Activated naive CD8-positive, alpha-beta T cell treated with anti-CD3 and anti-CD28 coated beads, Interleukin-2, amount 50 U/mL, for 24 hours (primary cell): ENCODE measurements at regions not wholly inside any gene's neighbourhood (a gene's known extent, or its start where the extent isn't known, plus 50 kb on each side); places are given as distances from the start of the nearest gene placed in this dataset.

Experiments
- ATAC-seq: fragments of 150-1000 bp; cut with Tn5 transposase; one replicate; pipeline ENCODE4 v1.10.0; 2021
- DNase-seq: peaks from one replicate; pipeline ENCODE4 v3.0.0; 2021
- H3K27ac Mint-ChIP-seq: one replicate; pipeline ENCODE4 v1.8.0; 2021; ENCODE audit warnings: mild to moderate bottlenecking, mixed read lengths
- H3K27me3 Mint-ChIP-seq: one replicate; pipeline ENCODE4 v1.8.0; 2021; ENCODE audit warnings: mixed read lengths
- H3K36me3 Mint-ChIP-seq: one replicate; pipeline ENCODE4 v1.8.0; 2021; ENCODE audit warnings: low read depth, mixed read lengths
- H3K4me1 Mint-ChIP-seq: one replicate; pipeline ENCODE4 v1.8.0; 2021; ENCODE audit warnings: mixed read lengths
- H3K4me3 Mint-ChIP-seq: one replicate; pipeline ENCODE4 v1.8.0; 2021; ENCODE audit warnings: mild to moderate bottlenecking, moderate library complexity, mixed read lengths
- H3K9me3 Mint-ChIP-seq: one replicate; pipeline ENCODE4 v1.8.0; 2021; ENCODE audit warnings: mixed read lengths

DNA sequence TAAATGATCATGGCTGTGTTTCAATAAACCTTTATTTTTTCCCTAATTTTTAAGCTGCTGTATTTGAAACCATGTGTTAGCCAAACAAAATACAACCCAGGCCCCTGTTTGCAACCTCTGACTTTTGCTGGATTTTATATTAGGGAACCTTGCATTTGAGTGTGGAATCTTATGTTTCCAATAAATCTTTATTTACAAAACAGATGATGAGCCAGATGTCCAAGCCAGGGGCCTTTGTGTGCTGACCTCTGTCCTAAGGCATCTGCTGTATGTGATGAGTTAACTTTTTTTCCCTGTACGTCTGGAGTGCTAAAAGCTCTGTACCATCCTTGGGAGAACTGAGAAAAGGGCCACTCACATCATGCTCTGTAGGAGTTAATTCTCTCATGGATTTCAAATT, 162.9 kb downstream of the TRIB2 start:
- ATAC-seq (no peak), DNase-seq (no peak)
- no peaks in the 10 kb centered on the region for H3K36me3 Mint-ChIP-seq
- H3K9me3 Mint-ChIP-seq = no peaks in the 10 kb centered on the region
- H3K27ac Mint-ChIP-seq = no peak overlapping the region
- H3K4me1 Mint-ChIP-seq = no peaks in the 10 kb centered on the region
- H3K4me3 Mint-ChIP-seq = no peak overlapping the region
- H3K27me3 Mint-ChIP-seq = peaks cover under 1% of the 10 kb centered on the region

DNA sequence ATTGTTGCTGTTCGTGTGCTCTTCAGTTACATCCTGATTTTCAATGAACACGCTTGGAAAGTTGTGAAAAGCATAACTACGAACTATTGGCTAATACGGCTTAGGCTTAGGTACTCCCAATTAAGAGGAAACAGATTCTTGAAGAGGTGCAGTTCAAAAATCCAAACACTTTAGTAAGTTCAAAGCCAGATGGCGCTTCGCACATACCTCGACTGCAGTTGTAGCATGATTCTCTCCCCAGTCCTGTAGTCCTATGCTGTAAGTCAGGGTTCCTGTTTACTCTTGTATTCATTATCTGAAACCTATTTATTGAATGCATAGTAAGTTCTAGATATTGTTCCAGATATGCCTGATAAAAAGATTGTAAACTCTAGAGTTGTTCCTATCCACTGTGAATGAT, 165.2 kb downstream of the TRIB2 start:
- ATAC-seq (no peak), DNase-seq (no peak)
- no peaks in the 10 kb centered on the region for H3K36me3 Mint-ChIP-seq
- H3K9me3 Mint-ChIP-seq = no peaks in the 10 kb centered on the region
- no peaks in the 10 kb centered on the region for H3K27me3 Mint-ChIP-seq
- H3K4me3 Mint-ChIP-seq = no peak overlapping the region
- H3K27ac Mint-ChIP-seq = no peak overlapping the region
- H3K4me1 Mint-ChIP-seq = no peaks in the 10 kb centered on the region

DNA sequence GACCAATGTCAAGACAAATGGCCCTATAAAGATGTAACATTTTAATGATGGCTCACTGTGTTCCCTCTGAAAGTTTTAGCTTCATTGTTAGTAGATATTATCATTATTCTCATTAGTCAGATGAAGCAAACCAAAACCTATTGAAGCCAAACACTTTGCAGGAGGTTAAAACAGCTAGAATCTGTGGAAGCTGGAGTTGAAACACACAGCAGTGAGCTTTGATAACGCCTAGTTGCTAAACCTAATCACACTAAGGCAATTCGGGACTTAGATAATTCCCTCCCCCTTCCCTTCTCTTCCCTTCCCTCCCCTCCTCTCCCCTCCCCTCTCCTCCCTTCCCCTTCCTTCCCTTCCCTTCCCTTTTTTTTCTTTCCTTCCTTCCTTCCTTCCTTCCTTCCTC, 165.7 kb downstream of the TRIB2 start:
- no peak overlapping the region for H3K4me3 Mint-ChIP-seq
- no peak for ATAC-seq
- no peaks in the 10 kb centered on the region for H3K27me3 Mint-ChIP-seq
- H3K4me1 Mint-ChIP-seq = no peaks in the 10 kb centered on the region
- DNase-seq = no peak
- H3K36me3 Mint-ChIP-seq = no peaks in the 10 kb centered on the region
- H3K27ac Mint-ChIP-seq = no peak overlapping the region
- H3K9me3 Mint-ChIP-seq = no peaks in the 10 kb centered on the region

DNA sequence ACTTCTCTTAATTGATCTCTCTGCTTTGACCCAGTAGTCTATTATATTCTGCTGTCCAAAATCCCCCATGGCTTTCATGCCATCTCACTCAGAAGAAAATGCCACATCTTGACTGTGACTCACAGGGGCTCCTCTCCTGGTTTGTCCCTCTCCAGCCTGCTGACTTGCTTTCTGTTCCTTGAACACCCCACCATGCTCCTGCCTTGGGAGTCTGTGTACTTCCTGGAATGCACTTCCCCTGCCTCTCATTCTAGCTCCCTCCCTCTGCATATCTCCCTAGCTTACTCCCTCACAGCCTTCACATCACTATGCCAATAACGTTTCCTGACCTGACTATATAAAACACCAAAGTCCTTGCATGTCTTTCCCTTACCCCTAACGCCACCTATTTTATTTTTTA, 167.2 kb downstream of the TRIB2 start:
- DNase-seq = no peak
- Mint-ChIP-seq H3K27ac (no peak overlapping the region), H3K36me3 (no peaks in the 10 kb centered on the region), H3K4me1 (no peaks in the 10 kb centered on the region), H3K27me3 (no peaks in the 10 kb centered on the region), H3K4me3 (no peak overlapping the region), H3K9me3 (no peaks in the 10 kb centered on the region)
- no peak for ATAC-seq

DNA sequence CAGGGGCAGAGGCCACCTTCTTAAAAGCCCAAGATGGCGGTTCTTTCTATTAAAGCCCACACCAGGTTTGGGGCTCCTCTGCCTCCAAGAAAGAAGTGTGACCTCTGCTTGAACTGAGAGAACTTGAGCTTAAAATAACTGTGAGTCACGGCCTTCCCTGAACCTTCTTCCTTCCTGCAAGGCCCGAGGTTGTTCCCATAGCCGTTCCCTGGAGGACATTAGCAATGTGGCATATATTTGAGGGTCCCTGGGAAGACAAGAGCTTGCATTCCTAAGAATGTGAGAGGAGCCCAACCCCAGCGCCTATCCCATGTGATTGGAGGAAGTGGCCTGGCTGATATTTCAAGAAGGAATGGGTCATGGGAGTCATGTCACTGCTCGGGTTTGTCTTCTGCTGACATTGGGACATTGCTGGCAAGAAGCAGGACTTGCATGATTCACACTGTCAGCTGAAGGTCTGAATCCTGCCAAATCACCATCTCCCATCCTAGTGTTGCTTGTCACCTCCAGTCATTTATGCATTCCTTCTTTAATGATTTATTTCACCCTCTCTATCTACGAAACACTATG, 168.1 kb downstream of the TRIB2 start:
- ATAC-seq (no peak), DNase-seq (no peak)
- Mint-ChIP-seq H3K36me3 (no peaks in the 10 kb centered on the region), H3K9me3 (no peaks in the 10 kb centered on the region), H3K4me3 (no peak overlapping the region), H3K27ac (no peak overlapping the region), H3K27me3 (no peaks in the 10 kb centered on the region), H3K4me1 (no peaks in the 10 kb centered on the region)

DNA sequence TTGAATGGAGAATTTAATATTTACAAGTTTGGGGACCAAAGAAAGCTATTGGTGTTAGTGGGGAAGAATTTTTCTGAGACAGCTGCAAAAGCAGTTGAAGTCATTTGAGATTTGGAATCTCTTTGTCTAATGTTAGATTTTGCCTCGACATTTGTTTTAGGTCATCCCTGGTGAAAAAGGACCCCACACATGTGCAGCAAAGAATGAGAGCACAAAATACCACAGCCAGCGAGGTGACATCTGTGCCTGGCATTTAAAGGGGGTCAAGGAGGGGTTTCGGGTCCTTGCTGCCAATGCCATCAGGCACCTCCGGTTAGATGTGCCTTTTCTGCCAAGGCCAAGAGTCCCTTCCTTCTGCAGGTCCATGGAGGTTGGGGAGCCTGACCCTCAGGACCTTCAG, 173.3 kb downstream of the TRIB2 start:
- ATAC-seq (no peak), DNase-seq (no peak)
- Mint-ChIP-seq H3K4me3 (no peak overlapping the region), H3K9me3 (peaks cover 15% of the 10 kb centered on the region), H3K27ac (no peak overlapping the region), H3K27me3 (no peaks in the 10 kb centered on the region), H3K36me3 (peaks cover 8% of the 10 kb centered on the region), H3K4me1 (no peaks in the 10 kb centered on the region)

DNA sequence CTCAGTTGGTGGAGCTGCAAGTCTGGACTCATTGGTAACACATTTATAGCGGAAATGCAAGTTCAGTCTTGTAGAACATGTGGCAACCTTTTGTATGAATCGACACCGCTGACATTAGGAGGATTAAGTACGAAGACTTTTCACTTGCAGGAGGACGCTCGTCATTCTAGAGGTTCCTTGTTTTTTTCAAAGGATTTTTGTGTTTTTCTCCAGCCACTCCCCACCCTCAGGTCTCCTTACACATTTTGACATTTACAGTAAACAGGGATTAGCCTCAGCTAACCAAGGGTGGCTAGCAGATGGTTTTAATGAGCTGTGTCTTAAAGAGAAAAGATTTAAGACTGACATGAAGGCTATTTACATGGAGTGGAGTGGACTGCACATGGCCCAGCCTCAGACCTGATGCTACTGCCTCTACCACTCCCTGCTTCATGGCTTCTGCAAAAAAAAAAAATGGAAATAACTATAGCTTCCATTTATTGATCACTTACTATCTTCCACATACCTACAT, 173.8 kb downstream of the TRIB2 start:
- H3K27ac Mint-ChIP-seq = no peak overlapping the region
- ATAC-seq (no peak), DNase-seq (no peak)
- H3K4me1 Mint-ChIP-seq = no peaks in the 10 kb centered on the region
- H3K9me3 Mint-ChIP-seq = peaks cover 19% of the 10 kb centered on the region
- peaks cover 8% of the 10 kb centered on the region for H3K36me3 Mint-ChIP-seq
- H3K4me3 Mint-ChIP-seq = no peak overlapping the region
- H3K27me3 Mint-ChIP-seq = no peaks in the 10 kb centered on the region

DNA sequence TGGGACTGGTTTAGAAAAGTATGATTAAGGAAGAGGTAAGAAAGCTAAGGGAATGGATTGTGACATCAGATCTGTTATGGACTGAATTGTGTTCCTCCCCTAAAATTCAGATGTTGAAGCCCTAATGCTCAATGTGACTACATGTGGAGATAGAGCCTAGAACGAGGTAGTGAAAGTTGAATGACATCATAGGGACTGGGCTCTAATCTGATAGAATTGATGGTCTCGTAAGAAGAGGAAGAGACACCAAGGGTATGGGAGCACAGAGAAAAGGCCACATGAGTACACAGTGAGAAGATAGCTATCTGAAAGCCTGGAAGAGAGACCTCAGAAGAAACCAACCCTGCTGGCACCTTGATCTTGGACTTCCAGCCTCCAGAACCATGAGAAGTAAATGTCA, 178.3 kb downstream of the TRIB2 start:
- Mint-ChIP-seq H3K27ac (no peak overlapping the region), H3K4me1 (peaks cover 12% of the 10 kb centered on the region), H3K4me3 (no peak overlapping the region), H3K27me3 (no peaks in the 10 kb centered on the region), H3K9me3 (peaks cover 19% of the 10 kb centered on the region), H3K36me3 (peaks cover 8% of the 10 kb centered on the region)
- DNase-seq = no peak
- no peak for ATAC-seq

DNA sequence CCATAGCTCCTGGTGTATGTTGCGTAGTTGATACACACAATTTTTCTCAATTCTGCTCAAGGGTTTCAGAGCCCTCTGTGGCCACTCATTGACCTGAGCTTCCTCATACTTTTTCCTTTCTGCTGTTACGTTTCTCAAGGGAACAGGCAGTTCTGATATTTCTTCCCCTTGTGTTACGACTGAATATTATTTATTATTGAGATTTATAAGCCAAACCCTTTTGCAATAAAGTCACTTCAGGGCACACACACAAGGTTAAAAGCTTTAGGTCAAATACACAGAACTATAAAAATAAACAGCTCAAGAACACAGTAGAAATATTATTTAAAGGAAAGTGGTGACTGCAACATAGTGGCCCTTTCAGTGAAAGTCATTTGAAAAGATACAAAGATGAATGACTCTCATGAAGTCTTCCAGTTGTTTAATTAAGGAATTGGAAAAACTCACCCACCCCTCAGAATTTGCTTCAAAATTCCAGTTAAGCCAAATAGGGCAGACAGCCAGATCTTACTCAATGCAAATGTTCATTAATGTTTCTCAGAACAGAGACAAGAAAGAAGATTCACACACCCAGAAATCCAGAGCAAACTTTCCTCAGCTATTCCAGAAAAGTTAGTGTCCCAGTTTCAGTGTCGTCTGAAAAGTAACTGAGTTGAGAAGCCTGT, 179.7 kb downstream of the TRIB2 start:
- Mint-ChIP-seq H3K4me3 (no peak overlapping the region), H3K27ac (no peak overlapping the region), H3K36me3 (peaks cover 8% of the 10 kb centered on the region), H3K27me3 (no peaks in the 10 kb centered on the region), H3K4me1 (peaks cover 12% of the 10 kb centered on the region), H3K9me3 (peaks cover 16% of the 10 kb centered on the region)
- ATAC-seq (no peak), DNase-seq (no peak)

DNA sequence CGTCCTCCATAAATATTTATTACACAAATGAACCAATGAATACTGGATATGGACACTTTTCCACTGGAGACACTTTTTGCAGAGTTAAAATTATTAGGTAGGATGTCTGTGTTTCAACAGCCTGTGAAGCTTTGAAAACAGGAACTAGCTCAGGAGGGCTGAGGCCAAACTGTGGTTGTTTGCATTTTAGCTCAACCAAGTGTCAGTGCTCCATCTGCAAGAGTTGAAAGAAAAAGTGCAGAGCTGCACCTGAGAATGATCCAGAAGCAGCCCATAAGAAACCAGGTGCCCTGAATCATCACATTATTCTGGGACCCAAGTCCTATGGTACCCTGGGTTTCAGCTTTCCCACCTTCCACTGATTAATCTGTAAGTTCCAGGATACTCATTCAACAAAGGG, 180.4 kb downstream of the TRIB2 start:
- DNase-seq (no peak), ATAC-seq (no peak)
- Mint-ChIP-seq H3K9me3 (peaks cover 10% of the 10 kb centered on the region), H3K27ac (no peak overlapping the region), H3K4me3 (no peak overlapping the region), H3K27me3 (no peaks in the 10 kb centered on the region), H3K36me3 (peaks cover 3% of the 10 kb centered on the region), H3K4me1 (peaks cover 12% of the 10 kb centered on the region)

DNA sequence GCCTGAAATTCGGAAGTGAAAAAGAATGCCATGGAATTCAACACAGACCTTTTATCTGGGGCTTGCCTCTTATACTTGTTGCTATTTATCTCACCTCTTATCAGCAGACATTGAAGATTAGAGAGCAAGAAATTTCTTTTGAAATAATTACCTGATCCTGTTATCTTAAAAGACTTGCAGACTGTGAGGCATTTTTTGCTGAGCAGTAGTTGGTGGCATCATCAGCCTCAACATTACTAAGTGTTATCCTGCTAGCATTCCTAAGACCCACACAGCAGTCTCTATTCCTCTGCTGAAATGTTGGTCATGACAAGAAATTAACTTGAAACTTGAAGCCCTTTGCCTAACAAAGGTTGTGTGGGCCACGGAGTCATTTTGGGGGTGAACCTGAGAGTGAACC, 186.5 kb downstream of the TRIB2 start:
- no peak overlapping the region for H3K4me3 Mint-ChIP-seq
- no peaks in the 10 kb centered on the region for H3K27me3 Mint-ChIP-seq
- no peak overlapping the region for H3K27ac Mint-ChIP-seq
- no peak for ATAC-seq
- no peaks in the 10 kb centered on the region for H3K4me1 Mint-ChIP-seq
- no peak for DNase-seq
- no peaks in the 10 kb centered on the region for H3K36me3 Mint-ChIP-seq
- no peaks in the 10 kb centered on the region for H3K9me3 Mint-ChIP-seq

DNA sequence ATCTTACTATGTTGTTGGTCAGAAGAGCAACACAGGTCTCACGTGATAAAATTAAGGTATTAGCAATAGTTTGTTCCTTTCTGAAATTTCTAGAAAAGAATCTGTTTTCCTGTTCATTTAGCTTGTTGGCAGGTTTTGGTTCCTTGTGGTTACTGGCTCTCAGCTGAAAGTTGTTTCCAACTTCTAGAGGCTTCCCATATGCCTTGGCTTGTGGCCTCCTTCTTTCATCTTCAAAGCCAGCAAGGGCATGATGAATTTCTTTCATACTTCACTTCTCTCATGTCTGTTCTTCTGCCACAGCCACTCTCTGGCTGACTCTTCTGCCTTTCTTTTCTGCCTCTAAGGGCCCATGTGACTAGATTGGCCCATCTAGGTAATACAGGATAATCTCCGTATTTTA, 193.7 kb downstream of the TRIB2 start:
- H3K9me3 Mint-ChIP-seq = no peaks in the 10 kb centered on the region

DNA sequence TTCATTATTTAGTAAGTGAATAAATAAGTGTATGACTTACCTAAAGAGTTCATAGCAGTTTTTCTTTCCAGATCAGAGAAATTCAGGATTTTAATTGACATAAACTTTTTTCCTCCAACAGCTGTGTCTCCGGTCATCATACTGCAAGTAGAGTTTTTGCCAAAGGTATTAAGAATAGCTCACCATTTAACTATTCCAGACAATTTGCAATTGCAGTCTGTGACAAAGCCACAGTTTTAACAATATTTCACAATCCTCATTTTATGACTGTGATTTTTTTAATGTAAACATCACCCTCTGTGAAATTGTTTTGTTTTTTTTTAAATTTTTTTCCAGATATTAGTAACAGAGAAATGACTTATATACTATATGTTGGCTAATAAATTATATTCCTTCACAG, 199.1 kb downstream of the TRIB2 start:
- ATAC-seq = no peak
- Mint-ChIP-seq H3K9me3 (no peaks in the 10 kb centered on the region), H3K4me3 (no peak overlapping the region), H3K36me3 (no peaks in the 10 kb centered on the region), H3K27me3 (peaks cover 12% of the 10 kb centered on the region), H3K27ac (no peak overlapping the region), H3K4me1 (no peaks in the 10 kb centered on the region)
- DNase-seq = no peak

More for the DNA sequence above, 193.7 kb downstream of the TRIB2 start:
- DNase-seq (no peak), ATAC-seq (no peak)
- Mint-ChIP-seq H3K4me3 (no peak overlapping the region), H3K4me1 (peaks cover 2% of the 10 kb centered on the region), H3K27me3 (peaks cover 5% of the 10 kb centered on the region), H3K36me3 (no peaks in the 10 kb centered on the region), H3K27ac (no peak overlapping the region)

DNA sequence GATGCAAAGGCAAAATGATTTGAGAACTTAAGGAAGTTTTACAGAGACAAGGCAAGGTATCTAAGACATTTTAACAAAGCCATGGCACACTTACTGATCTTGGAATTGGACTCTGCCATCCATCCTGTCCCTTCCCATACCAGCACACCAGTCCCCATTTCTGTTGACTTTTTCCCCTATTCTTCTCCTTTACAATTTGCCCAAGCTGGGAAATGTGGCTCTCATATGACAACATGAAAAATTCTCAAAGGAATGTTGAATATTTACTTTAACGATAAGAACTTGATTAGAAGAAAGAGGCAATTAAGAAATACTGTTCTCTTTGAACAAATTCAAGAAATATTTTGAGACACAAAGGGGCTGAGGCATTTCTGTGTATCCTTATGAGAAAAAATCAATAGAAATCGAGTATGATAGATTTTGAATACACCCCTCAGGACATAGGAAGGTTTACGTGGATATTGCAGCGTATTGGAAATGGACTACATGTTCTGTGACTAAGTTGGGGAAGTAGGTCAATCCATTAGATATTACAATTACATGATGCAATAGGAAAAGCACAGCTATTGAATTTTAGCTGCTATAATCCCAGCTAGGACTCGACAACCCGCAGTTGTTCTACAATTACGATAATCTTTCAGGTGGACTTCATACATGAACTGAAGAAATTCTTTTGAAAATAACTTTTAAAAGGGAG, 201.6 kb downstream of the TRIB2 start:
- Mint-ChIP-seq H3K9me3 (no peaks in the 10 kb centered on the region), H3K36me3 (no peaks in the 10 kb centered on the region), H3K4me3 (no peak overlapping the region), H3K27ac (no peak overlapping the region), H3K27me3 (peaks cover 12% of the 10 kb centered on the region), H3K4me1 (no peaks in the 10 kb centered on the region)
- no peak for ATAC-seq
- DNase-seq = no peak

DNA sequence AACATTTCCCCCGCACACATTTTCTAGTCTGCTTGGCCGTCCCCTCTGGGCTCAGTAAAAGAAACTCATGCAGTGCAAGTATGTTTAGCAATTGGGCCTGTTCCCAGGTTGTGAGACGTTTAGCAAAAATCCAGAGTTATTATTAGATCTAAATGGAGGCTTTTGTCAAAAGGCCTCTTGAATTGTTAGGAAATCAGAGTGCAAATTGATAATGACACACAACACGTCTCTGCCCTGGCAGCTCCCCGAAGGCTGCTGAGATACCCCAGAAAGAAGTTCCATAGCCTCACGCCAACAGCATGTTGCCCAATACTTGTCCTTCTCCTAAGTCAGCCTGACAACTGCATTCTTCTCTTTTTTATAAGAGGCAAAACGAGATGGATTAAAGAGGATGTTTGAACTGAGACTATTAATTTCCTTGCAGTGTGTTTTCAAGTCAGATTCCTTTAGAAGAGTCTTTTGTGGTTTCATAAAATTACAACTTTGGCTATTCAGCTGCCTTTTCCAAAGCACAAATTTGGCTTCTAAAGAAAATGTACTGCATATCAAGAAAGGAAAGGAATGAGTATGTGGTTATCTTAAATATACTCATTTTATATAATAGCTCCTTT, 202.2 kb downstream of the TRIB2 start:
- DNase-seq (no peak), ATAC-seq (no peak)
- H3K27me3 Mint-ChIP-seq = peaks cover 12% of the 10 kb centered on the region
- no peaks in the 10 kb centered on the region for H3K9me3 Mint-ChIP-seq
- no peak overlapping the region for H3K27ac Mint-ChIP-seq
- no peaks in the 10 kb centered on the region for H3K36me3 Mint-ChIP-seq
- no peaks in the 10 kb centered on the region for H3K4me1 Mint-ChIP-seq
- no peak overlapping the region for H3K4me3 Mint-ChIP-seq
